GM12892 (cell line): ENCODE measurements at regions not wholly inside any gene's neighbourhood (a gene's known extent, or its start where the extent isn't known, plus 50 kb on each side); places are given as distances from the start of the nearest gene placed in this dataset.

ENCODE experiments used
- POLR2A ChIP-seq: IDR thresholded peaks from 2 replicates; pipeline ENCODE4 v1.6.1; 2011; ENCODE audit warnings: low read depth, low read length, control low read depth
- POLR2AphosphoS5 ChIP-seq: IDR thresholded peaks from 2 replicates; pipeline ENCODE4 v1.6.1; 2011; ENCODE audit warnings: low read depth, low read length, control low read depth
- TAF1 ChIP-seq: IDR thresholded peaks from 2 replicates; pipeline ENCODE4 v1.6.1; 2011; ENCODE audit warnings: low read depth, mild to moderate bottlenecking, control low read depth, low read length, borderline replicate concordance

- TF ChIP-seq POLR2AphosphoS5: no peak
- TF ChIP-seq POLR2A: no peak
- no peak for TF ChIP-seq TAF1
These were observed 332.6 kb downstream of the DTHD1 start for GRCh38 chr4:36614011-36614410.
